Loucy (cell line): ENCODE measurements at regions not wholly inside any gene's neighbourhood (a gene's known extent, or its start where the extent isn't known, plus 50 kb on each side); places are given as distances from the start of the nearest gene placed in this dataset.

Experiments
- H2AFZ ChIP-seq: fragments of 200-600 bp; sonication (generic); 2 replicates; pipeline ENCODE4 v1.6.0; 2016; ENCODE audit warnings: antibody characterized with exemption, mild to moderate bottlenecking, low read length, moderate library complexity
- H3F3A ChIP-seq: fragments of 200-600 bp; 2 replicates; pipeline ENCODE4 v1.6.0; 2016; ENCODE audit warnings: antibody characterized with exemption, low read depth, mild to moderate bottlenecking
- H3K27me3 ChIP-seq: fragments of 200-600 bp; sonication (generic); 2 replicates; pipeline ENCODE4 v1.6.1; 2014; ENCODE audit warnings: low read length, mild to moderate bottlenecking; ENCODE audit not compliant: insufficient read depth, poor library complexity, severe bottlenecking
- H3K36me3 ChIP-seq: fragments of 200-600 bp; sonication (generic); 2 replicates; pipeline ENCODE4 v1.6.1; 2016; ENCODE audit warnings: low read length; ENCODE audit not compliant: insufficient read depth
- H3K4me1 ChIP-seq: fragments of 200-600 bp; sonication (generic); 2 replicates; pipeline ENCODE4 v1.5.1; 2014; ENCODE audit warnings: low read length, mild to moderate bottlenecking; ENCODE audit not compliant: insufficient read depth, poor library complexity, severe bottlenecking
- H3K4me2 ChIP-seq: fragments of 200-600 bp; sonication (generic); 2 replicates; pipeline ENCODE4 v1.6.0; 2014; ENCODE audit warnings: antibody characterized with exemption, low read length, low read depth, mild to moderate bottlenecking; ENCODE audit not compliant: poor library complexity, severe bottlenecking
- H3K4me3 ChIP-seq: fragments of 200-600 bp; sonication (generic); 2 replicates; pipeline ENCODE4 v1.5.1; 2014; ENCODE audit warnings: low read length, mild to moderate bottlenecking, mixed read lengths; ENCODE audit not compliant: poor library complexity, severe bottlenecking
- H3K79me2 ChIP-seq: fragments of 200-600 bp; sonication (generic); 2 replicates; pipeline ENCODE4 v1.6.1; 2014; ENCODE audit warnings: low read length; ENCODE audit not compliant: insufficient read depth
- H3K9ac ChIP-seq: fragments of 200-600 bp; sonication (generic); 2 replicates; pipeline ENCODE4 v1.6.0; 2014; ENCODE audit warnings: mild to moderate bottlenecking, low read depth, low read length, moderate library complexity; ENCODE audit not compliant: poor library complexity, severe bottlenecking
- H3K9me2 ChIP-seq: fragments of 200-600 bp; sonication (generic); replicated peaks from 2 replicates; pipeline ENCODE4 v1.6.1; 2016; ENCODE audit warnings: low read depth, low read length, mixed read lengths
- H3K9me3 ChIP-seq: fragments of 200-600 bp; sonication (generic); 2 replicates; pipeline ENCODE4 v1.6.1; 2014; ENCODE audit warnings: mild to moderate bottlenecking, antibody characterized with exemption, low read length, low read depth; ENCODE audit not compliant: insufficient read depth
- H4K20me1 ChIP-seq: fragments of 200-600 bp; sonication (generic); 2 replicates; pipeline ENCODE4 v1.6.0; 2014; ENCODE audit warnings: antibody characterized with exemption, low read length, mild to moderate bottlenecking; ENCODE audit not compliant: insufficient read depth, poor library complexity, severe bottlenecking
- EZH2phosphoT487 ChIP-seq: fragments of 200-600 bp; IDR thresholded peaks from 2 replicates; pipeline ENCODE4 v1.6.1; 2018; ENCODE audit warnings: antibody characterized with exemption, mild to moderate bottlenecking, moderate library complexity, borderline replicate concordance
- TF ChIP-seq, protein P1 (sequence below): fragments of 200-600 bp; sonication (generic); conservative IDR thresholded peaks from 2 replicates; pipeline ENCODE4 v1.5.1; 2014; ENCODE audit warnings: mild to moderate bottlenecking, antibody characterized with exemption, low read length

GRCh38 chr7:156155988-156156733 is 343.9 kb upstream of the SHH start:
- Histone ChIP-seq H3K4me3 (no peak overlapping the region), H3K9me2 (no peaks in the 10 kb centered on the region), H3K9ac (no peak overlapping the region), H3K79me2 (no peaks in the 10 kb centered on the region), H3K9me3 (peaks cover 2% of the 10 kb centered on the region; the same call in 1 of the 2 replicates), H3K4me1 (no peaks in the 10 kb centered on the region), H3K4me2 (no peak overlapping the region), H3K27me3 (no peaks in the 10 kb centered on the region), H4K20me1 (no peaks in the 10 kb centered on the region), H3F3A (no peaks in the 10 kb centered on the region), H3K36me3 (no peaks in the 10 kb centered on the region), H2AFZ (no peak overlapping the region)
- TF ChIP-seq, protein P1, sequence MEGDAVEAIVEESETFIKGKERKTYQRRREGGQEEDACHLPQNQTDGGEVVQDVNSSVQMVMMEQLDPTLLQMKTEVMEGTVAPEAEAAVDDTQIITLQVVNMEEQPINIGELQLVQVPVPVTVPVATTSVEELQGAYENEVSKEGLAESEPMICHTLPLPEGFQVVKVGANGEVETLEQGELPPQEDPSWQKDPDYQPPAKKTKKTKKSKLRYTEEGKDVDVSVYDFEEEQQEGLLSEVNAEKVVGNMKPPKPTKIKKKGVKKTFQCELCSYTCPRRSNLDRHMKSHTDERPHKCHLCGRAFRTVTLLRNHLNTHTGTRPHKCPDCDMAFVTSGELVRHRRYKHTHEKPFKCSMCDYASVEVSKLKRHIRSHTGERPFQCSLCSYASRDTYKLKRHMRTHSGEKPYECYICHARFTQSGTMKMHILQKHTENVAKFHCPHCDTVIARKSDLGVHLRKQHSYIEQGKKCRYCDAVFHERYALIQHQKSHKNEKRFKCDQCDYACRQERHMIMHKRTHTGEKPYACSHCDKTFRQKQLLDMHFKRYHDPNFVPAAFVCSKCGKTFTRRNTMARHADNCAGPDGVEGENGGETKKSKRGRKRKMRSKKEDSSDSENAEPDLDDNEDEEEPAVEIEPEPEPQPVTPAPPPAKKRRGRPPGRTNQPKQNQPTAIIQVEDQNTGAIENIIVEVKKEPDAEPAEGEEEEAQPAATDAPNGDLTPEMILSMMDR = no peak
- TF ChIP-seq EZH2phosphoT487 = no peak

DNA sequence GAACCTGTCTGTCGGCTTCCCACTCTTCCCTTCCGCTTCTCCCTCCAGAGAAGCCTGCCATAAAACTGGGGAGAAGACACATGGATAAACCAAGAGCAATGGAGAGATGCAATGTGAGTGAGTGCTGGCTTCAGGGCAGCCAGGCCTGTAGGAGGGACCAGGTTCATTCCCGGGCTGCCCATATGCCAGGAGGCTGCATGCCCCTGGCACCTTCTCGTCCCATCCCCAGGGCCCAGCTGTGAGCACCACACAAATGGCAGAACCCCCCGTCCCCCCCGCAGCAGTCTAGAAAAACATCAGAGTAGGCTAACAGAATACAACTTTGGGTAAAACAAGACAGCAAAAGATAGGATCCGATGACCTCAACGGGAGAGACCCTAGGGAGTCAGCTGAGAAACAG is 341.3 kb upstream of the SHH start:
- no peaks in the 10 kb centered on the region for H3K27me3 ChIP-seq
- no peaks in the 10 kb centered on the region for H3F3A ChIP-seq
- H3K4me1 ChIP-seq = no peaks in the 10 kb centered on the region
- H3K9me2 ChIP-seq = no peaks in the 10 kb centered on the region
- TF ChIP-seq, protein P1 = no peak
- no peak for TF ChIP-seq EZH2phosphoT487
- H3K36me3 ChIP-seq = no peaks in the 10 kb centered on the region
- no peak overlapping the region for H2AFZ ChIP-seq
- H3K79me2 ChIP-seq = no peaks in the 10 kb centered on the region
- no peak overlapping the region for H3K9ac ChIP-seq
- H4K20me1 ChIP-seq = no peaks in the 10 kb centered on the region
- no peak overlapping the region for H3K4me3 ChIP-seq
- H3K4me2 ChIP-seq = no peak overlapping the region
- H3K9me3 ChIP-seq = peaks cover under 1% of the 10 kb centered on the region; the same call in 1 of the 2 replicates

DNA sequence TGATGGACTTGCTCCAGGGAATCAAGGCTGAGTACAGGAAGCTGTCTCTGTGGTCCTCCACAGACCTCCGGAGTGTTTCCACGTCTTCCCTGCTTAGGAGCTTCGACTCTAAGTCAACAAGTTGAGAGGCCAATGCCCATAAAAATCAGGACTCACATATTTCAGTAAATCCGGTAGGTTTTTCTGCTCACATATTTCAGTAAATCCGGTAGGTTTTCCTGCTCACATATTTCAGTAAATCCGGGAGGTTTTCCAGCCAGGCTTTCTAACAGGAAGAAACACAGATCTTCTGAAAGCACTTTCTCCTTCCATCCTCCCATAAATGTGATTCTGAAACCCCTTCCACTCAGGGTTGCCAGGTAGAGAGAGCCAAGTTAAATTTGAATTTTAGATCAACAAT is 340.1 kb upstream of the SHH start:
- H3K4me3 ChIP-seq = no peak overlapping the region
- no peaks in the 10 kb centered on the region for H3K27me3 ChIP-seq
- H3K4me1 ChIP-seq = no peaks in the 10 kb centered on the region
- no peak overlapping the region for H3K9ac ChIP-seq
- H3K9me2 ChIP-seq = no peaks in the 10 kb centered on the region
- H3K36me3 ChIP-seq = no peaks in the 10 kb centered on the region
- no peaks in the 10 kb centered on the region for H4K20me1 ChIP-seq
- TF ChIP-seq, protein P1 = no peak
- TF ChIP-seq EZH2phosphoT487 = no peak
- H2AFZ ChIP-seq = no peak overlapping the region
- no peaks in the 10 kb centered on the region; the same call in 1 of the 2 replicates for H3K9me3 ChIP-seq
- H3K4me2 ChIP-seq = no peak overlapping the region
- H3F3A ChIP-seq = no peaks in the 10 kb centered on the region
- H3K79me2 ChIP-seq = no peaks in the 10 kb centered on the region
